GM13976 (cell line): ENCODE measurements at regions not wholly inside any gene's neighbourhood (a gene's known extent, or its start where the extent isn't known, plus 50 kb on each side); places are given as distances from the start of the nearest gene placed in this dataset.

Experiments
- DNase-seq: peaks from one replicate; pipeline ENCODE4 v3.0.0; 2012; ENCODE audit warnings: low spot score
- CTCF ChIP-seq: IDR thresholded peaks from 2 replicates; pipeline ENCODE4 v1.5.1; 2012; ENCODE audit warnings: borderline replicate concordance, mild to moderate bottlenecking; ENCODE audit not compliant: insufficient read depth; ENCODE audit errors: extremely low read depth, missing control alignments, control extremely low read depth
- in situ Hi-C: fragments of 300-500 bp; cut with MboI; formaldehyde crosslinking; loops from one replicate; pipeline ENCODE4 v1.12.0; 2022; ENCODE audit warnings: low sequenced_read_pairs, mixed read lengths, inconsistent platforms; ENCODE audit not compliant: unreplicated experiment

GRCh38 chr4:137029026-137029425, 503.3 kb downstream of the PCDH18 start:
- in situ Hi-C loops: no loop called here

DNA sequence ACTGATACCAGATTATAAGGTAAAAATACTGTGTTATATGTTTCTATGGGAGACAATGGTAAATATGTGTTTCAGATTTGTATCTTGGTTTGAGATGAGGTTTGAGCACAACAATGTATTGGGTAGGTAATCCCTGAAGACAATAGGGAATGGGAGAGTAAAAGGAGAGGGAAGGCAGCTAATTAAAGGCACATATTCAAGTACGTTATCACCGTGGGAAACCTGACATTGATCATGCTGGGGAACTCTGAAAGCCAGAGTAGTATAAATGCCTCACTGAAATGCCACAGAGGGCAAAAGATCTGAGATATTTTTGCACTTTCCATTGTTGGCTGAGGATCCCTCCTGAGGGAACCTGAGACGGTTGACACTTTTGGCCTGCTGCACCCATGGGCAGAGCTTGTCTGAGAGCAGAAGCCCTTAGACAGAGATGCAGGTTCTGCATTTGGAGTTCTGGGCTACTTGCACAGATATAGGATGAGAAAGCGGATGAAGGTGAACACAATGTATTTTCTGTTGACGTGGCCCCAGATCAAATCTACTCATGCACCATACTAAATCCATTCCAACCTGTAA, 506.7 kb downstream of the PCDH18 start:
- no peak for TF ChIP-seq CTCF

More at GRCh38 chr4:137029026-137029425, 503.3 kb downstream of the PCDH18 start:
- no peak for DNase-seq
- TF ChIP-seq CTCF: no peak

GRCh38 chr4:137015426-137016409, 516.6 kb downstream of the PCDH18 start:
- no peak for TF ChIP-seq CTCF
- no peak for DNase-seq
- in situ Hi-C loops: no loop called here

More for the DNA sequence above, 506.7 kb downstream of the PCDH18 start:
- no peak for DNase-seq
- in situ Hi-C loops: no loop called here

GRCh38 chr4:137000432-137000831, 531.9 kb downstream of the PCDH18 start:
- TF ChIP-seq CTCF: no peak
- in situ Hi-C loops: no loop called here
- no peak for DNase-seq

DNA sequence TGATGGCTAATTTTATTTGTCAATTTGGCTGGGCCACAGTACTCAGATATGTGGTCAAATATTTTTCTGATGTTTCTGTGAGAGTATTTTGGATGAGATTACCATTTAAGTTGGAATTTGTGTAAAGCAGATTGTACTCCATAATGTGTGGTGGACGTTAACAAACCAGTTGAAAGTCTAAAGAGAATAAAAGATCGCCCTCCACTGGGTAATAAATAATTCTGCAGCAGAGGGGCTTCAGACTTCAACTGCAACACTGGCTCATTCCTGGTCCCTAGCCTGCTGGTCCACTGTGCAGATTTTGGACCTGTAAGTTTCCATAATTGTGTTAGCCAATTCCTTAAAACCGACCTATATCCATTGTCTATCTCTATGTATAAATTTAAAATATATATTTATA, 540.3 kb downstream of the PCDH18 start:
- in situ Hi-C loops: no loop called here
- TF ChIP-seq CTCF: no peak
- no peak for DNase-seq

DNA sequence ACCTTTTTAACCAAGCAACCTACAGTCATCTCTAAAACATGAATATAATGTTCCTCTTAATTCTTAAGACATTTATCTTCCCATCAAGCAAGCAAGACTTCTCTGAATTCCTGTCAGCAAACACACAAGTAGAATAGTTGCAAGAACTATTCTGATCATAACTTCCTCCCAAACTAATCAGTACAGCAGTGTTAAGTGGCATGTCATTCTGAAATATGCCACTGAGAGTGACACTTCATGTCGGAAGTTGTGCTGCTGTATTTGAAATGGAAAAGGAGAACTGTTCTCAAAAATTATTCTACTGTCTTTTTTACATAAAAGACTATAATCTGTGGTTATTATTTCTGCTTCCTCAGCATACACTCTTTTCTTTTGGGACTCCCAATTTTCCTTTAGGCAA, 546.6 kb downstream of the PCDH18 start:
- DNase-seq: no peak
- TF ChIP-seq CTCF: no peak
- in situ Hi-C loops: no loop called here
